DND-41 (cell line): ENCODE measurements at regions not wholly inside any gene's neighbourhood (a gene's known extent, or its start where the extent isn't known, plus 50 kb on each side); places are given as distances from the start of the nearest gene placed in this dataset.

Source experiments
- EZH2 ChIP-seq: IDR thresholded peaks from 3 replicates; pipeline ENCODE4 v1.6.1; 2012; ENCODE audit warnings: borderline replicate concordance, low read depth, mild to moderate bottlenecking, moderate library complexity, low read length, inconsistent platforms; ENCODE audit not compliant: severe bottlenecking
- TF ChIP-seq, protein P1 (sequence below): IDR thresholded peaks from 2 replicates; pipeline ENCODE4 v1.5.1; 2012; ENCODE audit warnings: borderline replicate concordance, low read length, moderate library complexity, mild to moderate bottlenecking; ENCODE audit not compliant: poor library complexity, severe bottlenecking; ENCODE audit errors: extremely low read depth

GRCh38 chr17:31798205-31798724 is 60.8 kb downstream of the COPRS start:
- TF ChIP-seq, protein P1, sequence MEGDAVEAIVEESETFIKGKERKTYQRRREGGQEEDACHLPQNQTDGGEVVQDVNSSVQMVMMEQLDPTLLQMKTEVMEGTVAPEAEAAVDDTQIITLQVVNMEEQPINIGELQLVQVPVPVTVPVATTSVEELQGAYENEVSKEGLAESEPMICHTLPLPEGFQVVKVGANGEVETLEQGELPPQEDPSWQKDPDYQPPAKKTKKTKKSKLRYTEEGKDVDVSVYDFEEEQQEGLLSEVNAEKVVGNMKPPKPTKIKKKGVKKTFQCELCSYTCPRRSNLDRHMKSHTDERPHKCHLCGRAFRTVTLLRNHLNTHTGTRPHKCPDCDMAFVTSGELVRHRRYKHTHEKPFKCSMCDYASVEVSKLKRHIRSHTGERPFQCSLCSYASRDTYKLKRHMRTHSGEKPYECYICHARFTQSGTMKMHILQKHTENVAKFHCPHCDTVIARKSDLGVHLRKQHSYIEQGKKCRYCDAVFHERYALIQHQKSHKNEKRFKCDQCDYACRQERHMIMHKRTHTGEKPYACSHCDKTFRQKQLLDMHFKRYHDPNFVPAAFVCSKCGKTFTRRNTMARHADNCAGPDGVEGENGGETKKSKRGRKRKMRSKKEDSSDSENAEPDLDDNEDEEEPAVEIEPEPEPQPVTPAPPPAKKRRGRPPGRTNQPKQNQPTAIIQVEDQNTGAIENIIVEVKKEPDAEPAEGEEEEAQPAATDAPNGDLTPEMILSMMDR = no peak
- no peak for TF ChIP-seq EZH2
